NCI-H510A (cell line): ENCODE measurements at regions not wholly inside any gene's neighbourhood (a gene's known extent, or its start where the extent isn't known, plus 50 kb on each side); places are given as distances from the start of the nearest gene placed in this dataset.
"Not testable (repeated sequence)": the region's sequence is repeated elsewhere in the genome, so short reads cannot be mapped to it uniquely, and the experiment has no call there.

Source experiments
- DNase-seq: peaks from one replicate; lab custom pipeline; 2025; lab: John Stamatoyannopoulos, UW

DNA sequence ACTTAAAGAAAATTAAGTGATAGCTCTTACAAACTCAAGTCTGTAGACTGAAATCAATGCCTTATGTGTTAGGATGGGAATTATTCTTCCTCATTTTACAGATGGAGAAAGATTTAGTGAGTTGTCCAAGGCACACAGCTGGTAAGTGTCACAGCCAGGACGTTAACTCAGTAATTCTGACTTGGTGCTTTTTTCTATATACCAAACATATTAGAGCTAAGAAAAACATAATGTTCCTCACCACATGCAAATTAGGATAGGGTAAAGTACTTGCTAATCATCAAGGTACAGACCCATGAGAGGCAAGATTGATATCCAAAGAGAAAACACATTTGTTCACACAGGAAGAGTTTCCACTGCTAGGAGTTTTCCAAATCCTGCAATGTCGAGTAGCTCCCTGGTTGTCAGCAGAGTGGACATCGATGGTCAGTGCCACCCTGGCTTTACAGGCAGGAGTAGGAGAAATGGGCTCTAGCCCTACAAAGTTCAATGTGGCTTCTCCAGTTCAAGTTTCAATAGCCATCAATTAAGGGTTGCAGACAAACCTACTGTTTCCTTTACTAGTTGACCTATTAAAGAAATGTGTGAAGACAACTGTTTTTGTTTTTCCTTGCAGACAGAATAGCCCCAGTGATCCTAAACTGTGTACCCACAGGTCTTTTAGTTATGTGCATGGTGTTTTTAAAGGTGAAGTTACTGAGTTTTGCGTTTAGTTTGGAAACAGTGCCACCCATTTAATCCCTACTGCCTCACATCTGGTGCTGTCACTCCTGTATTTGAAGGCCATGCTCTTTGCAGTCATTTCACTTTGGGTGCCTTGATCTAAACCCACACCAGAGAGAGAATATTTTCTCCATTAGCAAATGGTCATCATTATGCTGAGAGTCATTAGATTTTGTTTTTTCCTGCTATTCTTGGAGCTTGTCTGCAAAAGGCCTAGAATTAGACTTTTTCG is 460.8 kb upstream of the SMARCA2 start:
- DNase-seq, result no peak

DNA sequence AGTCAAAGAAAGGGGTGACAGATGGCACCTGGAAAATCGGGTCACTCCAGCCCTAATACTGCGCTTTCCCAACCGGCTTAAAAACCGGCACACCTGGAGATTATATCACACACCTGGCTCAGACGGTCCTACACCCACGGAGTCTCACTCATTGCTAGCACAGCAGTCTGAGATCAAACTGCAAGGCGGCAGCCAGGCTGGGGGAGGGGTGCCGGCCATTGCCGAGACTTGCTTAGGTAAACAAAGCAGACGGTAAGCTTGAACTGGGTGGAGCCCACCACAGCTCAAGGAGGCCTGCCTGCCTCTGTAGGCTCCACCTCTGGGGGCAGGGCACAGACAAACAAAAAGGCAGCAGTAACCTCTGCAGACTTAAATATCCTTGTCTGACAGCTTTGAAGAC is 456.5 kb upstream of the SMARCA2 start:
- DNase-seq, result not testable (repeated sequence)

DNA sequence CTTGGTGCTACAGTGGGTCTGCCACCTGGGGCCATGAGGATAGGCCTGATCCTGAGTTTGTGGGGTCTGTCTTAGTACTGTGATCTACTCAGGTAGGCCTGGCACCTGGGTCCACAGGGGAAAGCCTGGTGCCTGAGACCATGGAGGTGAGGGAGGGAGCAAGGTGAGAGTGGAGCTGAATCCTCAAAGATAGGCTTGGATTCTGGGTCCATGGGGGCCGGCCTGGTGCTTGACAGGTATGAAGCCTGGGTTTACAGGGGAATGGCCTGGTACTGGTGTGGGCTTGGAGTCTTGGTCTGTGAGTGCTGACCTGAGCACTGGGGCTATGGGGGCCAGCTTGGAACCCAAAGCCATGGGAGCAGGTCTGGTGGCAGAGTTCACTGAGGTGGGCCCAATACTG is 439.2 kb upstream of the SMARCA2 start:
- no peak for DNase-seq

DNA sequence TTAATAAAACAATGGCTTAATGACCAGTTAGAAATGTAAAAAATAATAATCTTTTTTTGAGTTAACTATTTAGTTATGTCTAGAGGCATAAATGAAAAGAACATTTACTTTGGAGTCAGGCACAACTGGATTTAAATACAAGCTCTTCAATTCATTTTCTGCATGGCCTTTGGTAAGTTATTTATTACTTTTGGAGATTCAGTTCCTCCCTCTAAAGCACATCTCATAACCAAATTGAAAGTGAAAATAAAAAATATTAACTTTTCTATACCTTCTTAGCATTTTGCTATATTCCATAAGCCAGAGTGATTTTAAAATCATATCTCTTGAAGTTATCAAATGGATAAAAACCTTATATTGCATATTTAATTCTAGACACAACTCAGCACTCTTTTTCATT is 434.9 kb upstream of the SMARCA2 start:
- DNase-seq, result no peak

DNA sequence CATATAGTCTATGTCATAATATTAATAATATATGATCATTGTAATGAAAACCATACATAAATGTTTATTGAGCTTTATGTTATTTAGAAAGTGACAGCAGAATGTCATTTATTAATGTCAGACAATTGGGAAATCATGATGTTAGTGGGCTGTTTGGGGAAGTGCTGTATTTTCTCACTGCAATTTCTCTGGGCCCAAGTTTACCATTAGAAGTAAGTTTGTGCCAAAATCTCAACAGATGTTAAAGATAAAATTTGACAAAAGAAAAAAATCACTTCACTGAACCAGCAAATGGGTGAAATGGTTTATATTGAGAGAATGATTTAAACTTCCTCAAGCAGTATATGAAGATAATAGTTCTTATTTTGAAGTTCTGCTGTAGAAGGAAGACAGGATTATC is 433.2 kb upstream of the SMARCA2 start:
- DNase-seq, result no peak

DNA sequence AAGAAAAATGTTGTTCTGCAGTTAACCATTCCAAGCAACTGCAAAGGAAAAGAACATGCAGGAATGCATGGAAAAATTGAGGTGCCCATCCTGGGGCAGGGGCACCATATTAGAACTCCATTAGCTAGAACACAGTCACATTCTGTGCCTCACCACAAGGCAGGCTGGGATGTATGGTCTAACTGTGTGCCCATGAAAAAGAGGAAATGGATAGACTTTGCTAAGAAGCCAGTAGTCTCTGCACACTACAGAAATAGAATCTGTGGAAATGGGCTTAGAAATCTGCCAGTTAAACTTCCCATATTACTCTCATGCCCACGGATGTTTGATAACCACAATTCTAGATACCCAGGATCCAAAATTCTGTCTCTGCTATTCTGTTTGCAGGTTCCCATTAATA is 423.8 kb upstream of the SMARCA2 start:
- no peak for DNase-seq

DNA sequence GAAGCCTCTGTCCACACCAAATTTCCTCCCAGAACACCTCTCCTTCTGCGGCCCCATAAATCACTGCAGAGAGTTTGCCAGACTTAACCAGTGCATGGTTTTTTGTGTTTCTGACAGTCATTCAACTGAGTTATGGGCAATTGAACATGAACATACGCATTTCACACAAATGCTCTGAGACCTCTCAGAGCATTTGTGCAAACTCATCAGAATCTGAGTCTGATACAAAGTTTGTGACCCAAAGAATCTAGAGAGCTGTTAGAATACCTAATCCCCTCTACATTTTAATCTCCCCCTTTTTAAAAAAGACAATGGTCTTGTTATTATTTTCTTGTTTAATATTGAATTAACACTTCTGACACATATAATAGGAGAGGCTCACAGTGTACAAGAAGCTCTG is 416.9 kb upstream of the SMARCA2 start:
- no peak for DNase-seq

DNA sequence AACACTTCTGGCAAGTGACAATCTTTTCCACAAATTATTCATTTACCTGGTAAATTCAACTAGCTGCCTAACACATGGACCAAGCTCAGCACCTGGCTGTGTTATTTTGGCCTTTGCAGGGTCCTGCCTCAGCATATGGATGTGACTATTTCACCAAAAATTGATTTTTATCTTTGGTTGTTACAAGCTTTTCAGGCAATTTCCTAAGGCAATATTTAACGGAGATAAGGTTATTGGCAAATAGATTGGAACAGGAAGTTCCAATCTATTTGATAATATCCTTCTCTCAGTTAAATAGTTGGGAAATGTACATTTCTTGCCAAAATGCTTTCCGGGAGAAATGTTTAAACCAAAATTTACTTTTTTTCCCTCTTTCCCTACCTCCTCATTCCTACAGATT is 415.2 kb upstream of the SMARCA2 start:
- DNase-seq, result no peak

DNA sequence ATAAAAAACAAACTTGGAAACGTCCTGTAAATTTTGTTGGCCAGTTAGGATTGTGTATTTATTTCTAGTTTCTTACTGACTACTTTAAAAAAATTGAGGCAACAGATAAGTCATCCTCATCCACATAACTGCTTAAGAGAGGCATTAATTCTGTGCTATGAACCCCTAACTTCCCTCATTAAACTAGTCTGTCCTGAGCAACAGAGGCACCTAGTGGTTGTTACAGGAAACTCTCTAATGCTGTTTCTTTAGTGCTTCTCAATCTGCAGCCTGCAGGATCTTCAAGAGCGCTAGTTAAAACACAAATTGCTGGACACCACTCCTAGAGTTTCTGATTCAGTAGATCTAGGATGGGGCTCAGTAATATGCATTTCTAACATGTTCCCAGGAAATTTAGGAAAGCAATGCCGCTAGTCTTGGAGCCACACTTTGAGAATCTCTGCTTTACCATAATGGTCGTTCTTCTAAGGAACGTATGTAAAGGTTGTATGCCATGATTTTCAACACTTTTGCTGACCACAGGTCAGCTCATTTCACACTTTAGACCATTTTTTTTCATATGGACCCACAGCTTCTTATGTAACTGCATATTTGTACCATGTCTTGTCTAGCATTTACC is 410.1 kb upstream of the SMARCA2 start:
- no peak for DNase-seq

DNA sequence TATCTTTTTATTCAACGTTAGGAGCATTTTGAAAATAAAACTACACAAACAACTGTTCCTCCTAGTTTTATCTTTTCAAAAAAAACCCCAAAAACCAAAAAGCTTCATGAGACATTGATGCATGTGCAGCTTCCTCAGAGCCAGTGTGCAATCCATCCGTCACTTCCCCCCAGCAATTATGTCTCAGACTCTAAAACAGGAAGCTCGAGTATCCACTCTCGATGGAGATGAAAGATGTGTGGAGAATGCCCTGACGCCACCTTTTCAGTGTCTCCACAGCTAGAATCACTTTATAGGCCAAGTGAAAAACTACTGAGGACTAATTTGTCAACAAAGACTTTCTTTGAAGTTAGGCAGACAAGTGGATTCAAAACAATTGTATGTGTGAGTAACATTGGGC is 408.9 kb upstream of the SMARCA2 start:
- DNase-seq, result no peak

DNA sequence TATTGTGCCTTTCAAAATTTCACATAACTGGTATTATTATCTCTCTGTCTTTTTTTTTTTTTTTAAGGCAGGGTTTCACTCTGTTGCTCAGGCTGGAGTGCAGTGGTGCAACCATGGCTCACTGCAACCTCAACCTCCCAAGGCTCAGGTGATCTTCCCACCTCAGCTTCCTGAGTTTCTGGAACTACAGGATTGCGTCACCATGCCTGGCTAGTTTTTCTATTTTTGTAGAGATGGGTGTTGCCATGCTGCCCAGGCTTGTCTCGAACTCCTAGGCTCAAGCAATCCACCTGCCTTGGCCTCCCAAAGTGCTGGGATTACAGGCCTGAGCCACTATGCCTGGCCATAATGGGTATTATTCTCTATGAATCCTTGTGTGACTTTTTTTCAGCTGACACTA is 402.3 kb upstream of the SMARCA2 start:
- no peak for DNase-seq

DNA sequence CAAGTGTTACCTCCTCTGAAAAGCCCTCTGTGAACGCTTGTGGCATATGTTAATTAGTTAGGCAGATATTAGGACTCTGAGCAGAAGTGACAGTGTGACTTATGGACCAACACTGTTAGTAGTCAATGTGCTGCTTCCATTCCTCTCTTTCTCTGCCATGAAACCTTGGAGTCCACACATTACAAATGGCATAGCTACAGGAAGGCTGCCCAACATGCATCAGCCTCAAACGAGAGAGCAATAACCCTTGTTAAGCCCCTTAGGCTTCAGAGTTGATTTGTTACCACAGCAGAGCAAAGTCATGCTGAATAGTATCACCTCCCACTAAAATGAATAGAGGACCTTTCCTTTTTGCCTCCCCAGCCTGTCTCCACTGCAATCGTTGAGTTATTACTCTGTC is 397.7 kb upstream of the SMARCA2 start:
- no peak for DNase-seq

DNA sequence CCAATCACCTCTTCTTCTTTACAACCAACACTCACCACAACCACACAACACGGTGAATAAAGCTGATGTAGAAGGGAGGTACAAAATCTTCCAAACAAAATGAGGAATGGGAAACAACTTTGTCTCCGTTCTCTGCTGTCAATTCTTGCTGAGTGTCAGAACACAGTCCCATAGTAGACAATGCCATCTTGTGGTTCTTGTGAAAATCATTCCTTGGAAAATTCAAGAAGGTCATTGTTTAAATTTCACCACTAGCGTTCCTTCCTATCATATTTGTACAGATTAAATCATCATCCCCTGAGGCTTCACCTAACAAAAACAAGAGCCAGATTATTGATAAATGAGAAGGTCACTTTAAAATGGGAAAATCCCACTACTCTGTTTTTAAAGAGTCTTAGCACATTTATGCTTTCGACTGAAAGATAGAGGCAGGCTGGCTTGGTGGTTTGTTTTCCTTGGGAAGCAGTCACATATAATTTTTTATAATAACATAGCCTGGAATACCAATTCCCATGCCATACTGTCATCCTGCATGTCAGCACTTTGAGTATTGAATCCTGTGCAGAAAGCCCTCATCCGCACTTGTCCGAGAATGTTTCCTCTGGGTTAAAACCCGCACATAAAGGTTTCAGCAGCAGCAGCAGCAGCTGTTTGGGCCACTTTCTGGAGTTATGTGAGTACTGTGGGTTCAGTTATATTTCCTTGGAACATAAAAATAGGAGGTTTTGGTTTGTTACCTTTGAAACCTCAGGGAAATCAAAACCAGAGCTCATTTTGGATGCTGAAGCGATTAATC is 395.0 kb upstream of the SMARCA2 start:
- DNase-seq, result no peak

DNA sequence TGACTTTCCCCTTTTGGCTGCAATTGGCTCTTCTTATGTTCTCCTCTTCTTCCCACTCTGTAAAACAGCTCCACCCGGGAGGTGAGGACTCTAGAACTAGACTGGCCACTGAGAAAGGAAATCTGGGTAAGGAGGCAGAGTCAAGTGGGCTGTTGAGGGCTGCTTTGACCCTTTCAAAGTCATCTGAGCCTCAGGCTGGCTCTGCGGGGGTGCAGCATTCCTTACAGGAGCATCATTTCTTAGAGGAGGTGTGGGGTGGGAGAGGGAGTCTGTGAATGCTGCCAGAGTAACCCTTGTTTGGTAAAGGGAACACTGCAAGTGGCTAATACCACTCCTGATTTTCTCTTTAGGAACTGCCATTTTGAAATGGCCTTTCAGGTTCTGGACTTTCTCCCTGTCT is 377.7 kb upstream of the SMARCA2 start:
- no peak for DNase-seq

DNA sequence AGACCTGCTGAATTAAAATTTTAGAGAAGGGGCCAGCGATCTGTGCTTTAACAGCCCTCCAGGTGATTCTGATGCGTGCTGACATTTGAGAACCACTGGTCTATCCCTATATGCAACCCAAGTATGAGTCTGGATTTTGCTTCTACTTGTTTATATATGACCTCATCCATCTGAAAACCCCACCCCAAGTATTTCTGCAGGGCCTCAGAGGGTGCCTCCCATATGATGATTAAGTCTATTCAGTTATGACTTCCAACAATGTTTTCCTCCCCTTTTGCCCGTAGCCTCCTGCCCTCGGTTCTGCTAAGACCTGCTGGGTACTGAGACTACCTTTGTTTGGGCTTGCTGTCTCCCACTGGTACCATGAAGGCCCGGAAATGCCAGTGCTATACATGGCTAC is 376.0 kb upstream of the SMARCA2 start:
- DNase-seq, result no peak

DNA sequence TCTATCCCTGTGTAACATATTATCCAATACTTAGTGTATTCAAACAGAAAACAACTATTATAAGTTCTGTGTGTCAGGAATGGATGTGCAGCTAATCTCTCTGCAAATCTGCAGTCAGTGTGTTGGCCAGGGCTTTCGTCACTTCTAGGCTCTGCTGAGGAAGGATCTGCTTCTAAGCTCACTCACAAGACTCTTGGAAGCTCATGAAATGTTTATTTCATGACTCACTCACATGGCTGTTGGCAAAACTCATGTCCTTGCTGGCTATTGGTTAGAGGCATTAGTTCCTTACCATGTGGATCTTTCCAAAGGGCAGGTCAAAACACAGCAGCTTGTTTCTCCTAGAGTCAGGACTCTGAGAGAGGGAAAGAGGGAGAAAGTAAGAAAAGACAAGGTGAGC is 367.4 kb upstream of the SMARCA2 start:
- DNase-seq, result no peak

DNA sequence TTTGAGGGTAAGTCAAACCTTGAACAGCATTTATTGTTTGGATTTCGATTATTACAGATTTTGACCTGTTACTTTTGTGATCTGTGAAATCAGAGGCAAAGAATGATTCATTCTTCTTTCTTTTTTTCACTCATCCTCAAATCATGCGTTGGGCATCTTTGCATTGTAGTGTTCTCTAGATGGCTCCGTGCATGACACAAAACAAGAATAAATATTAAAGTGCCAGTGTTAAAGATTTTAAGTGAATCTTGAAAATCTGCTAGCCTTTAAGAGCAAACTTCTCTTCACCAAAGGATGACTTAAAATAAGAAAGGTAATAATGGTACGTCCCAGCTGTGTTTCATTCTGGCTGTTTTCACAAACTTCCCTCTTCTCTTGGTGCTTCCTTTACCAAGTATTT is 361.9 kb upstream of the SMARCA2 start:
- DNase-seq, result no peak

DNA sequence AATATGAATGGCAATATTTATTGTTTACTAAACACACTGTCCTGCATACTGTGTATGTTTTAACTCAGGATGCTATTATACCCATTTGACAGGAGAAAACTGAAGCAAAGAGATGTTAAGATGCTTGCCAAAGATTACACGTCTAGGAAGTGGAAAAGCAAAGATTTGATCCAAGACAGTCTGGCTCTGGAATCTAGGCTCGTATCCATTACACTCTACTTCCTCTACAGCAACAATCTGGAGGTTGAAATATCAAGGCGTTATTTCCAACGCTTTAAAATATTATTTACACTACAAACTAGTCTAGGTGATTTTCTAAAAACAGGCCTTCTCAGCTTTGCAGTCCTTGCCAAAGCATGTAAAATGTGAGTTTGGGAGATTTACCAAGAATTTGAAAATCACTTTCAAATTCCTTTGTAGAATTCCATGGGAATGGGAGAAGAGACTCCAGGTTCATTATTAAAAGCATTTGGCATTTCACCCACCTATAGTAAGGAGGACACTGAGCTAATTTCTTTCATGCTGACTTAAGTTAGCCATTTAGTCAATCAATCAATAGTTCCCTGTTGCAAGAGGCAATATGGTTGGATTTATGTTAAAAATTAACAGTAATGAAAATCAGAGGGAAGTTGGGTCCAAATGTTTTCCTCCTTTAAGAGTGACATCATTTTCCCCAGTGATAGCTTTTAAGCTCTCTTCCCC is 356.3 kb upstream of the SMARCA2 start:
- no peak for DNase-seq

DNA sequence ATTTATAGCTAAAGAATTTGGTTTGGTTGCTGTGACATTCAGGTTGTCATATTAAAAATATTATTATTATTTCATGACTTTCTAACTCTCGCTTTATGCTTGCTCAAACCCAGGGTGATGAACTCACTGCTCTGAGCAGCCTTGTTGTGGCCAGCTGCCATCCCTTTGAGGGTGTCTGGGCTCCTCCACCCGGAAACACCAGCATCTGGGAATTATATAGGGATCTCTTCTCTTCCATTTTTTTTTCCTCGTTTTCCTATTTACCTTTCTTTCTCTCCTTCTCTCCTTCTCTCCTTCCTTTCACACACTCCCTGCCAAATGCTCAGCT is 355.8 kb upstream of the SMARCA2 start:
- DNase-seq, result no peak

DNA sequence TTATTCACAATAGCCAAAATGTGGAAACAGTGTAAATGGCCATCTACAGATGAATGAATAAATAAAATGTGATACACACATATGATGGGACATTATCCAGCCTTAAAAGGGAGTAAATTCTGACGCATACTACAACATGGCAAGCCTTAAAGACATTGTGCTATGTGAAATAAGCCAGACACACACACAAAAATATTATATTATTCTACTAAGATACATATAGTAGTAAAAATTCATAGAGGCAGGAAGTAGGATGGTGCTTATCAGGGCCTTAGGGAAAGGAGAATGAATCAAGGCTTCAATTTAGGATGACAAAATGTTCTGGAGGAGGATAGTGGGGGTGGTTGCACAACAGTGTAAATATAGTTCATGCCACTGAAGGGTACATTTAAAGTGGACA is 346.7 kb upstream of the SMARCA2 start:
- no peak for DNase-seq

DNA sequence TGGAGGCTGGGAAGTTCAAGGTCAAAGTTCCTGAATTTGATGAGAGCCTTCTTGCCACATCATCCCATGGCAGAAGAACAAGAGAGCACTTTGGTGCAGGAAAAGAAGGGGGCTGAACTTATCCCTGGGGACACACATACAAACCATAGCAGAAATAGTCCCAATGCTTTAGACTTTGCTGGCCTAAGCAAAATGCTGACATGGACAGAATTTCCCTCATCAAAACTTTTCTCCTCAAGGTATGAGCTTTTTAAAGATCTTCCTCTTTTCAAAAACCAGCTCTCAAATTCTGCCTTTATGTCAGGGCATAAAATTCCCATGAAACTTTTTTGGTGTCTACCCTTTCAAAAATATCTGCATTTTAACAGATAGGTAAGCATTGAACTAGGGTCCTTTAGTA is 341.8 kb upstream of the SMARCA2 start:
- no peak for DNase-seq

DNA sequence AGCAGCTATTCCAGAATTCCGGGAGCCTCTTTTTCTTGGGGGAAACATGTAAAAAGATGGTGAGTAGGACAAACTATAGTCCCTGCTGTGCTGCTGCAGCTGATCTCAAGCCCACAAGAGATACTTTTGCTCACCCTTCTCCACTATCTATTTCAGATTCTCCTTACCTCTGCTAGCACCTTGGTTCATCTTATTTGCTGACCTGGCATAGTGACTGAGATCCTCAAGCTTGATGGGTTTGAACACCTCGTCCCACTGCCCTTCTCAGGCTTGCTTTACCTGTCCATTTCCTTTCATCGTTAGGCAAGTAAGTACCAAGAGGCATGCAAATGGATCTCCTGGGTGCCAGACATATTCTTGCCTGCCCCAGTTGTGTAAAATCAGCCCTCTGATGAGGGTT is 338.4 kb upstream of the SMARCA2 start:
- no peak for DNase-seq
